Heart right ventricle (tissue), 16 donors: ENCODE measurements at regions not wholly inside any gene's neighbourhood (a gene's known extent, or its start where the extent isn't known, plus 50 kb on each side); places are given as distances from the start of the nearest gene placed in this dataset.
"Not testable (repeated sequence)": the region's sequence is repeated elsewhere in the genome, so short reads cannot be mapped to it uniquely, and the experiment has no call there.

ENCODE experiments used
- ATAC-seq, 8 donors: fragments of 200-7000 bp; cut with Tn5 transposase; one replicate each; pipeline ENCODE4 v1.9.1; 2020; ENCODE audit warnings: mild to moderate bottlenecking in 8 of 8, moderate library complexity in 8 of 8, moderate number of reproducible peaks in 1 of 8
- DNase-seq, 2 donors: peaks; one replicate each; pipeline ENCODE4 v3.0.0-alpha.2; 2020
- H3K27ac ChIP-seq, 10 donors: fragments of 200-600 bp; sonication (generic) in 2 of 10; one replicate each; pipeline versions ENCODE4 v1.5.0 to v1.8.0; 2020 to 2022; ENCODE audit warnings: mild to moderate bottlenecking in 3 of 10
- H3K27me3 ChIP-seq, 7 donors: fragments of 200-600 bp; one replicate each; pipeline ENCODE4 v1.8.0; 2021 to 2022; ENCODE audit warnings: mild to moderate bottlenecking in 2 of 7
- H3K36me3 ChIP-seq, 9 donors: fragments of 200-600 bp; sonication (generic) in 1 of 9; one replicate each; pipeline versions ENCODE4 v1.5.0 to v1.8.0; 2020 to 2022; ENCODE audit warnings: mild to moderate bottlenecking in 2 of 9
- H3K4me1 ChIP-seq, 9 donors: fragments of 200-600 bp; sonication (generic) in 1 of 9; one replicate each; pipeline versions ENCODE4 v1.5.0 to v1.8.0; 2020 to 2022; ENCODE audit warnings: mild to moderate bottlenecking in 4 of 9
- H3K4me3 ChIP-seq, 10 donors: fragments of 200-600 bp; sonication (generic) in 2 of 10; one replicate each; pipeline versions ENCODE4 v1.5.0 to v1.8.0; 2020 to 2022; ENCODE audit warnings: mild to moderate bottlenecking in 7 of 10, moderate library complexity in 2 of 10
- H3K9me3 ChIP-seq, 11 donors: fragments of 200-600 bp in 10 of 11; sonication (generic) in 2 of 11; one replicate each; pipeline versions ENCODE4 v1.5.0 to v1.8.0; 2013 to 2022; ENCODE audit warnings: mild to moderate bottlenecking in 2 of 11, control low read depth in 1 of 11, moderate library complexity in 1 of 11
- WGBS, 2 donors: extraction: QIAGEN DNeasy Blood & Tissue Kit; methylation state at CpG; one replicate each; pipeline ENCODE4 v1.1.7; 2013; ENCODE audit warnings: inconsistent platforms in 1 of 2; 5-methylcytosine and 5-hydroxymethylcytosine counted together
- intact Hi-C, 10 donors: fragments of 100-400 bp; cut with DNase I; formaldehyde crosslinking; loops; one replicate each; pipeline versions ENCODE4 v1.11.1 to v1.14.2; 2022
- TF ChIP-seq, protein P1 (sequence below), 9 donors: fragments of 200-600 bp; sonication (generic) in 2 of 9; IDR thresholded peaks; one replicate each; pipeline versions ENCODE4 v1.5.0 to v1.8.0; 2021 to 2022; ENCODE audit warnings: antibody characterized with exemption in 9 of 9, mild to moderate bottlenecking in 5 of 9, moderate library complexity in 1 of 9
- donor health status: Arrhythmogenic right ventricular cardiomyopathy.
- donor health status: ischemic (EF 13 %, LVEDD 7.1; RV severe dilation, severe dysfunction).
- donor health status: healthy with polysubstance abuse.
- donor health status: DM: no; HTN: yes; CAD: no.
- donor health status: DM: no; HTN: no; CAD: no.
- donor health status: ischemic (EF 25% LVEDD 6.9; RV normal size, moderate dysfunction).
- donor health status: ischemic (EF 25% LVEDD 5.7; RV mildly dilated, moderate dysfunction).
- donor health status: healthy.
- donor health status: DM: yes; HTN: yes; CAD: no.
- donor health status: Ischemic cardiomyopathy.
- donor health status: ischemic (EF 35%, LVEDD 5.7; RV mildly dilated, moderate dysfunction).
- donor health status: nonischemic (EF 11% LVEDD 7.7; RV severe dilation, severe dysfunction).
- donor health status: DM: yes; HTN: yes; CAD: no.
- donor health status: PGD.
- donor health status: ischemic (EF 29% LVEDD 5.4; RV normal size, mild dysfunction).
- donor health status: nonischemic (EF 23%, LVEDD 6.1; RV moderate dilation, normal function).

DNA sequence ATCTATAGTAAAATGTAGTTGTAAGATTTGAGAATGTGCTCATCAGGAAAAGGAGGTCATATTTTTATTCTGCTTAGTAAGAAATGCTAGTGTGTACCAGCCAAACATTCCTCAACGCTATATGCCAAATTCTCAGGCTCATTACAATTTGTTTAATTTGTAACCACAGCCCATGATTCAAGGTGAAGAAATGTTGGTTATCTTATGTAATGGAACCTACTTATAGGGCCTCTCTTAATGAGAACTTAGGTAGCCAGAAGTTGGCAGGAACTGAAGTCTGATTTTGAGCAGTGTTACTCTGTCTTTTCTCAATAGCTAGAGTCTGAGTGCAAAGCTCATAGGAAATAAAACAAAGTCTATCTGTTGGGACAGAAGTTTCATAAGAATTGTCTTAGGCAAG lies 595.0 kb downstream of the GLUD2 start:
- TF ChIP-seq, protein P1, sequence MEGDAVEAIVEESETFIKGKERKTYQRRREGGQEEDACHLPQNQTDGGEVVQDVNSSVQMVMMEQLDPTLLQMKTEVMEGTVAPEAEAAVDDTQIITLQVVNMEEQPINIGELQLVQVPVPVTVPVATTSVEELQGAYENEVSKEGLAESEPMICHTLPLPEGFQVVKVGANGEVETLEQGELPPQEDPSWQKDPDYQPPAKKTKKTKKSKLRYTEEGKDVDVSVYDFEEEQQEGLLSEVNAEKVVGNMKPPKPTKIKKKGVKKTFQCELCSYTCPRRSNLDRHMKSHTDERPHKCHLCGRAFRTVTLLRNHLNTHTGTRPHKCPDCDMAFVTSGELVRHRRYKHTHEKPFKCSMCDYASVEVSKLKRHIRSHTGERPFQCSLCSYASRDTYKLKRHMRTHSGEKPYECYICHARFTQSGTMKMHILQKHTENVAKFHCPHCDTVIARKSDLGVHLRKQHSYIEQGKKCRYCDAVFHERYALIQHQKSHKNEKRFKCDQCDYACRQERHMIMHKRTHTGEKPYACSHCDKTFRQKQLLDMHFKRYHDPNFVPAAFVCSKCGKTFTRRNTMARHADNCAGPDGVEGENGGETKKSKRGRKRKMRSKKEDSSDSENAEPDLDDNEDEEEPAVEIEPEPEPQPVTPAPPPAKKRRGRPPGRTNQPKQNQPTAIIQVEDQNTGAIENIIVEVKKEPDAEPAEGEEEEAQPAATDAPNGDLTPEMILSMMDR (IDR thresholded peaks at IDR 0.05): no peak
- Histone ChIP-seq H3K27me3 (no peaks in the 10 kb centered on the region), H3K4me3 (no peak overlapping the region), H3K4me1 (no peaks in the 10 kb centered on the region), H3K27ac (no peak overlapping the region), H3K9me3 (no peaks in the 10 kb centered on the region), H3K36me3 (no peaks in the 10 kb centered on the region)
- ATAC-seq (no peak), DNase-seq (no peak)
- intact Hi-C loops: no loop called here
- 81 to 84% methylated on average over 1 of the region's 1 CpG for WGBS, 2 donors

DNA sequence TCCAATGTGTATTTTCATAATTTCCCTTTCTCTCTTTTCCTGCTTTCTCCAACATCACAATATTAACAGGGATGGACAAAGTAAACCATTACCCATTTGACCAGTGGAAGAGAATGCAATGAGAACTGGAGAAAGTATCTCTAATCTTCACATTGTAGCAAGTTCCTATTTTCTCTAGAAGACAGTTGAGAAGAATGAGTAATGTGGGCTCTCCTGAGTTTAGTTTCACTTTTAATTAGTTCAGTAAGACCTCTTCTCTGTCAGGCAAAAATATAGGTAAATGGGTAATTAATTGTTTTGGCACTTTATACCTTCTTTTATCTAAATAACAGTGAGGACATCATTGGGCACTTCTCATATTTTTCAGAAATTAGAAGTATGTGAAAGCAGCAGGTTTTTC lies 602.0 kb downstream of the GLUD2 start:
- no peaks in the 10 kb centered on the region for H3K4me1 ChIP-seq
- no peak overlapping the region for H3K4me3 ChIP-seq
- H3K27ac ChIP-seq: no peak overlapping the region
- peaks cover 0 to 11% (median 0%) of the 10 kb centered on the region in 11 donors for H3K9me3 ChIP-seq
- no peaks in the 10 kb centered on the region for H3K27me3 ChIP-seq
- intact Hi-C loops: no loop called here
- DNase-seq: no peak
- no peaks in the 10 kb centered on the region for H3K36me3 ChIP-seq
- TF ChIP-seq, protein P1 (IDR thresholded peaks at IDR 0.05): no peak
- ATAC-seq: no peak

DNA sequence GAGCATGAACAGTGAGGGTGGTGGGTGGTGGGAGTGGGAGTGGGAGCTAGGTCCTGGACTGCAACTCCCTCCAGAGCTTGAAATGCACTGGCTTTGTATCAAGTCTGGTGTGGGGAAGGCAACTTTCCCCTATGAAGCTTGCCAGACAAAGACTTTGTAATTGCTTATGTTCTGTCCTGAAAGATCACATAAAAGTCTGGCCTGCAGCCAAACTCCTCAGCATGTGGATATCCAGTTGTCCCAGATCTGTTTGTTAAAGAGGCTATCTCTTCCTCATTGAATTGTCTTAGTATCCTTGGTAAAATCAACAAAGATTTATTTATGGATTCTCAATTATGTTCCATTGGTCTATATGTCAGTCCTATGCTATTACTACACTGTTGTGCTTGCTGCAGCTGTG lies 607.9 kb downstream of the GLUD2 start:
- ATAC-seq (no peak), DNase-seq (no peak)
- TF ChIP-seq, protein P1 (IDR thresholded peaks at IDR 0.05): no peak
- Histone ChIP-seq H3K27ac (no peak overlapping the region), H3K4me1 (no peaks in the 10 kb centered on the region), H3K36me3 (no peaks in the 10 kb centered on the region), H3K4me3 (no peak overlapping the region), H3K27me3 (no peaks in the 10 kb centered on the region), H3K9me3 (peaks cover 0 to 11% (median 0%) of the 10 kb centered on the region in 11 donors)
- intact Hi-C loops: no loop called here

DNA sequence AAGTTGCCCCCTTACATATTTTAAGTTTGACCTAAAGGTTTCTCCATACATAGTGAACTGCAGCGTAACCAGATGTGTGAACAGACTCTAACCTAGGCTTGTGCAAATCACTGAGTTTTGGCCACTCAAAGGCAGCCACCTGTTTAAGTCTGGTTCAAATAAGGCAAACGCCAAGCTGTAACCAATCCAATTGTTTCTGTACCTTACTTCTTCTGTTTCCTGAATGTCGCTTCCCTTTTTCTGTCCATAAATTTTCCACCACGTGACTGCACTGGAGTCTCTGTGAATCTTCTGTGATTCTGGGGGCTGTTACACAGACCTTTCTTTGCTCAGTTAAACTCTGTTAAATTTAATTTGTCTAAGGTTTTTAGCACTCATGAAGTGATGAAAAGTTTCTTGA lies 618.8 kb downstream of the GLUD2 start:
- Histone ChIP-seq H3K36me3 (no peaks in the 10 kb centered on the region), H3K27me3 (no peaks in the 10 kb centered on the region), H3K9me3 (no peaks in the 10 kb centered on the region), H3K27ac (no peak overlapping the region), H3K4me3 (no peak overlapping the region), H3K4me1 (no peaks in the 10 kb centered on the region)
- ATAC-seq: no peak
- intact Hi-C loops: no loop called here
- TF ChIP-seq, protein P1 (IDR thresholded peaks at IDR 0.05): no peak
- no peak for DNase-seq
- WGBS, 2 donors: 77 to 89% methylated on average over 4 of the region's 4 CpGs

DNA sequence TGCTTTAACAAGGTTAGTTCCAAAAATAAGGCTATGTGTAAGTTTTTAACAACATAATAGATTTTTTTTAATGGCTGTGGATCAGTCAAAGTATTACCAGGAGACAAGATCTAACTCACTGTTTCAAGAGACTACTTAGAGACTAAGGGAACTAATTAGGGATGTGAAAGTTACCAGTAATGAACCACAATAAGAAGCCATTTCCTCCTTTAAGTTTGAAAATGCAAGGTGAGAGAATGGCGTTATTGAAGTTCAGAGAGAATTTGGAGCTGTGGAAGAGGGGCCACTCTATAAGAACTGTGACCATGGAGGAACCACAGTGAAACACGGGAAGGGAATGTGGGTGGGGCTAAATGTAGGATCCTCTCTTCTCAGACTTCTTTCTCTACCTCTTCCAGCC lies 624.2 kb downstream of the GLUD2 start:
- Histone ChIP-seq H3K9me3 (peaks cover 0 to 33% (median 4%) of the 10 kb centered on the region in 11 donors), H3K36me3 (no peaks in the 10 kb centered on the region), H3K4me1 (no peaks in the 10 kb centered on the region), H3K27me3 (no peaks in the 10 kb centered on the region), H3K27ac (no peak overlapping the region), H3K4me3 (no peak overlapping the region)
- 70 to 73% methylated on average over 2 of the region's 2 CpGs for WGBS, 2 donors
- TF ChIP-seq, protein P1 (IDR thresholded peaks at IDR 0.05): no peak
- DNase-seq (no peak), ATAC-seq (no peak)
- intact Hi-C loops: no loop called here

DNA sequence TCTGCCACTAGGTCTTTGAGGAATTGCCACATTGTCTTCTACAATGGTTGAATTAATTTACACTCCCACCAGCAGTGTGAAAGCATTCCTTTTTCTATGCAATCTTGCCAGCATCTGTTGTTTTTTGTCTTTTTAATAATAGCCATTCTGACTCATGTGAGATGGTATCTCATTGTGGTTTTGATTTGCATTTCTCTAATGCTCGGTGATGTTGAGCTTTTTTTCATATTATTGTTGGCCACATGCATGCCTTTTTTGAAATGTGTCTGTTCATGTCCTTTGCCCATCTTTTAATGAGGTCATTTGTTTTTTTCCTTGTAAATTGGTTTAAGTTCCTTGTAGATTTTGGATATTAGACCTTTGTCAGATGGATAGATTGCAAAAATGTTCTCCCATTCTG lies 661.8 kb downstream of the GLUD2 start:
- H3K36me3 ChIP-seq, DNase-seq, ATAC-seq, H3K4me1 ChIP-seq, H3K27ac ChIP-seq, intact Hi-C loops, H3K4me3 ChIP-seq, H3K27me3 ChIP-seq: not testable (repeated sequence)
- peaks cover 0 to 40% (median under 1%) of the 10 kb centered on the region in 11 donors for H3K9me3 ChIP-seq
- 67 to 79% methylated on average over 1 of the region's 1 CpG for WGBS, 2 donors
